IMR-90 (cell line): ENCODE measurements at regions not wholly inside any gene's neighbourhood (a gene's known extent, or its start where the extent isn't known, plus 50 kb on each side); places are given as distances from the start of the nearest gene placed in this dataset.

ENCODE experiments used
- ATAC-seq: fragments of 200-7000 bp; cut with Tn5 transposase; 2 replicates; pipeline ENCODE4 v1.9.1; 2020; ENCODE audit warnings: low read depth, mild to moderate bottlenecking, moderate library complexity
- BruUV-seq: library from RNA; stranded (reverse); fragments of 400-500 nt; replicated peaks from 2 replicates; lab custom pipeline; 2021; lab: Mats Ljungman, UMichigan
- CTCF ChIA-PET: fragments of 300-600 bp; formaldehyde crosslinking; extraction: SDS; loops from one replicate; lab custom pipeline; 2021; ENCODE audit warnings: antibody characterized with exemption; lab: Yijun Ruan, JAX
- POLR2A ChIA-PET: fragments of 300-600 bp; sonication (Branson Sonifier 250); formaldehyde crosslinking; loops from one replicate; lab custom pipeline; 2022; ENCODE audit warnings: antibody characterized with exemption; ENCODE audit not compliant: unreplicated experiment; lab: Charles Lee
- DNase-seq: peaks from one replicate; pipeline ENCODE4 v3.0.0; 2013
- H2AFZ ChIP-seq: replicated peaks from 2 replicates; pipeline ENCODE3; 2013; ENCODE audit warnings: low read length, mild to moderate bottlenecking; ENCODE audit not compliant: poor library complexity
- H2AK5ac ChIP-seq: 2 replicates; pipeline ENCODE4 v1.6.1; 2013; ENCODE audit warnings: low read depth, low read length, inconsistent platforms
- H2AK9ac ChIP-seq: replicated peaks from 2 replicates; pipeline ENCODE3; 2013; ENCODE audit warnings: mild to moderate bottlenecking, low read depth, low read length, moderate library complexity; ENCODE audit not compliant: poor library complexity
- H2BK120ac ChIP-seq: 2 replicates; pipeline ENCODE4 v1.6.1; 2013; ENCODE audit warnings: low read depth, low read length, inconsistent platforms
- H2BK15ac ChIP-seq: 3 replicates; pipeline ENCODE4 v1.6.1; 2013; ENCODE audit warnings: low read depth, low read length, inconsistent platforms
- H2BK20ac ChIP-seq: 2 replicates; pipeline ENCODE4 v1.6.1; 2013; ENCODE audit warnings: low read depth, mild to moderate bottlenecking, inconsistent platforms, low read length, moderate library complexity
- H2BK5ac ChIP-seq: 2 replicates; pipeline ENCODE4 v1.6.1; 2013; ENCODE audit warnings: mild to moderate bottlenecking, low read depth, low read length, inconsistent platforms; ENCODE audit not compliant: poor library complexity, severe bottlenecking
- H3K14ac ChIP-seq: replicated peaks from 2 replicates; pipeline ENCODE4 v1.6.1; 2013; ENCODE audit warnings: low read depth, low read length, inconsistent platforms
- H3K18ac ChIP-seq: 2 replicates; pipeline ENCODE4 v1.6.1; 2013; ENCODE audit warnings: low read depth, low read length, control low read depth
- H3K23ac ChIP-seq: 2 replicates; pipeline ENCODE4 v1.6.1; 2013; ENCODE audit warnings: low read depth, low read length, inconsistent platforms
- H3K27ac ChIP-seq: 2 replicates; pipeline ENCODE4 v1.5.1; 2013; ENCODE audit warnings: mild to moderate bottlenecking, control low read depth, low read length; ENCODE audit not compliant: insufficient read depth
- H3K27me3 ChIP-seq: 2 replicates; pipeline ENCODE4 v1.6.1; 2013; ENCODE audit warnings: low read length; ENCODE audit not compliant: control insufficient read depth, insufficient read depth
- H3K36me3 ChIP-seq: 2 replicates; pipeline ENCODE4 v1.6.1; 2013; ENCODE audit warnings: low read length, mixed read lengths; ENCODE audit not compliant: control insufficient read depth, insufficient read depth
- H3K4ac ChIP-seq: 2 replicates; pipeline ENCODE4 v1.6.1; 2013; ENCODE audit warnings: low read depth, low read length, inconsistent platforms
- H3K4me1 ChIP-seq: 2 replicates; pipeline ENCODE4 v1.6.1; 2013; ENCODE audit warnings: low read length, mixed read lengths; ENCODE audit not compliant: control insufficient read depth, insufficient read depth
- H3K4me2 ChIP-seq: 2 replicates; pipeline ENCODE4 v1.6.1; 2013; ENCODE audit warnings: low read depth, mild to moderate bottlenecking, control low read depth, low read length, moderate library complexity
- H3K4me3 ChIP-seq: 2 replicates; pipeline ENCODE4 v1.5.1; 2013; ENCODE audit warnings: low read depth, mild to moderate bottlenecking, control low read depth, low read length, moderate library complexity; ENCODE audit not compliant: insufficient read depth
- H3K56ac ChIP-seq: 2 replicates; pipeline ENCODE4 v1.6.1; 2013; ENCODE audit warnings: low read length, inconsistent platforms; ENCODE audit not compliant: insufficient read depth; ENCODE audit errors: extremely low read depth
- H3K79me1 ChIP-seq, 2 experiments: 2 replicates each; pipeline ENCODE4 v1.6.1; 2013; ENCODE audit warnings: low read length in 2 of 2, inconsistent platforms in 1 of 2, low read depth in 1 of 2
- H3K9ac ChIP-seq: 2 replicates; pipeline ENCODE4 v1.6.1; 2013; ENCODE audit warnings: low read depth, low read length, control low read depth
- H3K9me1 ChIP-seq: 2 replicates; pipeline ENCODE4 v1.6.1; 2013; ENCODE audit warnings: low read length, inconsistent platforms; ENCODE audit not compliant: insufficient read depth
- H3K9me3 ChIP-seq: 2 replicates; pipeline ENCODE4 v1.6.1; 2013; ENCODE audit warnings: low read length; ENCODE audit not compliant: control insufficient read depth, insufficient read depth
- H4K20me1 ChIP-seq: 2 replicates; pipeline ENCODE4 v1.6.1; 2013; ENCODE audit warnings: low read length, inconsistent platforms; ENCODE audit not compliant: insufficient read depth
- H4K5ac ChIP-seq: 2 replicates; pipeline ENCODE4 v1.6.1; 2013; ENCODE audit warnings: mild to moderate bottlenecking, low read depth, low read length, control low read depth
- H4K8ac ChIP-seq, 2 experiments: 2 replicates each; pipeline ENCODE4 v1.6.1; 2013; ENCODE audit warnings: low read depth in 2 of 2, low read length in 2 of 2, control low read depth in 1 of 2, inconsistent platforms in 1 of 2
- H4K91ac ChIP-seq: 2 replicates; pipeline ENCODE4 v1.6.1; 2013; ENCODE audit warnings: low read depth, low read length, inconsistent platforms; ENCODE audit not compliant: insufficient read depth
- BHLHE40 ChIP-seq: fragments of 150-350 bp; IDR thresholded peaks from 2 replicates; pipeline ENCODE4 v1.6.1; 2016; ENCODE audit warnings: mild to moderate bottlenecking, low read depth, low read length
- CEBPB ChIP-seq: IDR thresholded peaks from 2 replicates; pipeline ENCODE4 v1.6.1; 2012; ENCODE audit warnings: low read depth, low read length, improper control_type of control experiment
- FOS ChIP-seq: fragments of 150-350 bp; IDR thresholded peaks from 2 replicates; pipeline ENCODE4 v1.6.1; 2016; ENCODE audit warnings: low read depth, low read length
- MAFK ChIP-seq: IDR thresholded peaks from 2 replicates; pipeline ENCODE4 v1.6.1; 2012; ENCODE audit warnings: low read depth, low read length, improper control_type of control experiment
- MAZ ChIP-seq: IDR thresholded peaks from 2 replicates; pipeline ENCODE4 v1.6.1; 2012; ENCODE audit warnings: low read depth, mild to moderate bottlenecking, low read length, improper control_type of control experiment, moderate library complexity, borderline replicate concordance
- NFE2L2 ChIP-seq: fragments of 150-350 bp; IDR thresholded peaks from 2 replicates; pipeline ENCODE4 v1.6.1; 2016; ENCODE audit warnings: low read depth, mild to moderate bottlenecking, low read length
- POLR2A ChIP-seq: IDR thresholded peaks from 2 replicates; pipeline ENCODE4 v1.6.1; 2012; ENCODE audit warnings: mild to moderate bottlenecking, low read depth, low read length
- RAD21 ChIP-seq: IDR thresholded peaks from 2 replicates; pipeline ENCODE4 v1.6.1; 2012; ENCODE audit warnings: low read length, improper control_type of control experiment
- RCOR1 ChIP-seq: IDR thresholded peaks from 2 replicates; pipeline ENCODE4 v1.6.1; 2012; ENCODE audit warnings: mild to moderate bottlenecking, low read length, improper control_type of control experiment; ENCODE audit not compliant: insufficient replicate concordance
- RFX5 ChIP-seq: IDR thresholded peaks from 2 replicates; pipeline ENCODE4 v1.8.0; 2012; ENCODE audit warnings: low read depth, mild to moderate bottlenecking, low read length, moderate library complexity
- SMC3 ChIP-seq: fragments of 150-350 bp; IDR thresholded peaks from 2 replicates; pipeline ENCODE4 v1.6.1; 2016; ENCODE audit warnings: low read depth, mild to moderate bottlenecking, antibody characterized with exemption, low read length, moderate library complexity
- WGBS, 2 experiments: methylation state at CpG; one replicate each; pipeline versions ENCODE4 v1.1.5 to v1.1.7; 2013; ENCODE audit warnings: missing lambda C conversion rate in 2 of 2; ENCODE audit not compliant: insufficient read length in 1 of 2; ENCODE audit errors: extremely low coverage in 2 of 2; 5-methylcytosine and 5-hydroxymethylcytosine counted together
- dilution Hi-C: fragments of 300-500 bp; cut with HindIII; formaldehyde crosslinking; loops from one replicate; pipeline ENCODE4 v1.14.3; 2018; ENCODE audit warnings: low sequenced_read_pairs; ENCODE audit not compliant: unreplicated experiment
- in situ Hi-C: fragments of 300-500 bp; cut with MboI; formaldehyde crosslinking; loops from 3 replicates; pipeline ENCODE4 v1.14.3; 2019; ENCODE audit warnings: low sequenced_read_pairs, inconsistent platforms, mixed read lengths
- intact Hi-C: fragments of 100-400 bp; cut with micrococcal nuclease; formaldehyde crosslinking; loops from 2 replicates; pipeline ENCODE4 v1.10.0; 2022
- TF ChIP-seq, protein P1 (sequence below): fragments of 150-350 bp; IDR thresholded peaks from 2 replicates; pipeline ENCODE4 v1.6.1; 2016; ENCODE audit warnings: low read depth, mild to moderate bottlenecking, low read length, moderate library complexity, borderline replicate concordance
- TF ChIP-seq, protein P2 (sequence below): conservative IDR thresholded peaks from 2 replicates; pipeline ENCODE4 v1.5.1; 2012; ENCODE audit warnings: mild to moderate bottlenecking, low read depth, low read length, improper control_type of control experiment
- TF ChIP-seq, protein P3 (sequence below): fragments of 150-350 bp; IDR thresholded peaks from 2 replicates; pipeline ENCODE4 v1.6.1; 2017; ENCODE audit warnings: mild to moderate bottlenecking, antibody characterized with exemption, low read length, low read depth

DNA sequence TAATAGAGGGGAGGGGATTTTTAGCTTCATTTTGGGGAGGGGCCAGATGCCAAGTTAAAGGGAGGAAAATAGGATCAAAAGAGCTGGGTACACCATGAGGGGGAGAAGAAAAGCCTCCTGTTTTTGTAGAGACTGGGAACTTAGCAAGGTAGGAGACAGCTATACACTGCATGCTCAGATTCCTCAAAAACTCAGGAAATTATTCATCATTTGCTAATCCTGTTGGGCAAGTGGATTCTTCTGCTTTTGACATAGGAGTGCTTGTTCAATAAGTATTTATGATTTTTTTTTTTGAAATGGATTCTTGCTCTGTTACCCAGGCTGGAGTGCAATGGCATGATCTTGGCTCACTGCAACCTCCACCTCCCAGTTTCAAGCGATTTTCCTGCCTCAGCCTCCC is 73.4 kb downstream of the LYZL2 start:
- in situ Hi-C loops (no loop called here), dilution Hi-C loops (no loop called here), intact Hi-C loops (no loop called here)
- H3K4me3 ChIP-seq: no peak overlapping the region
- BruUV-seq: no TSS peak
- H3K56ac ChIP-seq: no peak overlapping the region
- H4K91ac ChIP-seq: no peak overlapping the region
- H3K23ac ChIP-seq: no peak overlapping the region
- no peak overlapping the region for H4K5ac ChIP-seq
- no peak overlapping the region for H2AFZ ChIP-seq
- H2BK5ac ChIP-seq: no peak overlapping the region
- no peaks in the 10 kb centered on the region for H3K79me1 ChIP-seq
- WGBS, 2 experiments: 80% methylated on average over 1 of the region's 1 CpG; no CpG with 5 or more reads in 1 of the 2 experiments
- no peaks in the 10 kb centered on the region; the same call in 1 of the 2 replicates for H3K27me3 ChIP-seq
- ChIA-PET CTCF (no interaction called here), POLR2A (interaction anchor here (0.7 kb wide), 1 partner anchor 554 kb away, joined by 5 read pairs; no protein-coding TSS in a partner anchor)
- no peak overlapping the region for H2BK20ac ChIP-seq
- no peaks in the 10 kb centered on the region for H3K9me3 ChIP-seq
- no peaks in the 10 kb centered on the region for H3K36me3 ChIP-seq
- H3K4ac ChIP-seq: no peak overlapping the region
- ATAC-seq: no peak
- H2AK9ac ChIP-seq: no peak overlapping the region
- no peak overlapping the region for H2AK5ac ChIP-seq
- no peaks in the 10 kb centered on the region for H3K4me1 ChIP-seq
- no peaks in the 10 kb centered on the region for H4K20me1 ChIP-seq
- no peak overlapping the region for H3K27ac ChIP-seq
- no peak overlapping the region for H3K9ac ChIP-seq
- H2BK15ac ChIP-seq: no peak overlapping the region
- H3K14ac ChIP-seq: no peak overlapping the region
- no peak overlapping the region for H3K4me2 ChIP-seq
- TF ChIP-seq CEBPB: no peak
- TF ChIP-seq RCOR1: no peak
- TF ChIP-seq, protein P1, sequence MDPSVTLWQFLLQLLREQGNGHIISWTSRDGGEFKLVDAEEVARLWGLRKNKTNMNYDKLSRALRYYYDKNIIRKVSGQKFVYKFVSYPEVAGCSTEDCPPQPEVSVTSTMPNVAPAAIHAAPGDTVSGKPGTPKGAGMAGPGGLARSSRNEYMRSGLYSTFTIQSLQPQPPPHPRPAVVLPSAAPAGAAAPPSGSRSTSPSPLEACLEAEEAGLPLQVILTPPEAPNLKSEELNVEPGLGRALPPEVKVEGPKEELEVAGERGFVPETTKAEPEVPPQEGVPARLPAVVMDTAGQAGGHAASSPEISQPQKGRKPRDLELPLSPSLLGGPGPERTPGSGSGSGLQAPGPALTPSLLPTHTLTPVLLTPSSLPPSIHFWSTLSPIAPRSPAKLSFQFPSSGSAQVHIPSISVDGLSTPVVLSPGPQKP: no peak
- TF ChIP-seq, protein P2, sequence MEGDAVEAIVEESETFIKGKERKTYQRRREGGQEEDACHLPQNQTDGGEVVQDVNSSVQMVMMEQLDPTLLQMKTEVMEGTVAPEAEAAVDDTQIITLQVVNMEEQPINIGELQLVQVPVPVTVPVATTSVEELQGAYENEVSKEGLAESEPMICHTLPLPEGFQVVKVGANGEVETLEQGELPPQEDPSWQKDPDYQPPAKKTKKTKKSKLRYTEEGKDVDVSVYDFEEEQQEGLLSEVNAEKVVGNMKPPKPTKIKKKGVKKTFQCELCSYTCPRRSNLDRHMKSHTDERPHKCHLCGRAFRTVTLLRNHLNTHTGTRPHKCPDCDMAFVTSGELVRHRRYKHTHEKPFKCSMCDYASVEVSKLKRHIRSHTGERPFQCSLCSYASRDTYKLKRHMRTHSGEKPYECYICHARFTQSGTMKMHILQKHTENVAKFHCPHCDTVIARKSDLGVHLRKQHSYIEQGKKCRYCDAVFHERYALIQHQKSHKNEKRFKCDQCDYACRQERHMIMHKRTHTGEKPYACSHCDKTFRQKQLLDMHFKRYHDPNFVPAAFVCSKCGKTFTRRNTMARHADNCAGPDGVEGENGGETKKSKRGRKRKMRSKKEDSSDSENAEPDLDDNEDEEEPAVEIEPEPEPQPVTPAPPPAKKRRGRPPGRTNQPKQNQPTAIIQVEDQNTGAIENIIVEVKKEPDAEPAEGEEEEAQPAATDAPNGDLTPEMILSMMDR: no peak
- TF ChIP-seq MAZ: no peak
- no peak for TF ChIP-seq RFX5
- no peak for TF ChIP-seq NFE2L2
- TF ChIP-seq RAD21: no peak
- no peak for TF ChIP-seq MAFK
- no peak for TF ChIP-seq SMC3
- TF ChIP-seq BHLHE40: no peak
- TF ChIP-seq, protein P3, sequence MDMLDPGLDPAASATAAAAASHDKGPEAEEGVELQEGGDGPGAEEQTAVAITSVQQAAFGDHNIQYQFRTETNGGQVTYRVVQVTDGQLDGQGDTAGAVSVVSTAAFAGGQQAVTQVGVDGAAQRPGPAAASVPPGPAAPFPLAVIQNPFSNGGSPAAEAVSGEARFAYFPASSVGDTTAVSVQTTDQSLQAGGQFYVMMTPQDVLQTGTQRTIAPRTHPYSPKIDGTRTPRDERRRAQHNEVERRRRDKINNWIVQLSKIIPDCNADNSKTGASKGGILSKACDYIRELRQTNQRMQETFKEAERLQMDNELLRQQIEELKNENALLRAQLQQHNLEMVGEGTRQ: no peak
- no peak for TF ChIP-seq FOS
- TF ChIP-seq POLR2A: no peak
- DNase-seq: no peak
- H2BK120ac ChIP-seq: no peak overlapping the region
- no peak overlapping the region for H4K8ac ChIP-seq
- H3K9me1 ChIP-seq: no peaks in the 10 kb centered on the region
- H3K18ac ChIP-seq: no peak overlapping the region
